GM15510 (cell line): ENCODE measurements at regions not wholly inside any gene's neighbourhood (a gene's known extent, or its start where the extent isn't known, plus 50 kb on each side); places are given as distances from the start of the nearest gene placed in this dataset.

Source experiments
- POLR2A ChIP-seq: IDR thresholded peaks from 3 replicates; pipeline ENCODE4 v1.6.1; 2011; ENCODE audit warnings: borderline replicate concordance; ENCODE audit not compliant: insufficient read length; ENCODE audit errors: extremely low read depth

DNA sequence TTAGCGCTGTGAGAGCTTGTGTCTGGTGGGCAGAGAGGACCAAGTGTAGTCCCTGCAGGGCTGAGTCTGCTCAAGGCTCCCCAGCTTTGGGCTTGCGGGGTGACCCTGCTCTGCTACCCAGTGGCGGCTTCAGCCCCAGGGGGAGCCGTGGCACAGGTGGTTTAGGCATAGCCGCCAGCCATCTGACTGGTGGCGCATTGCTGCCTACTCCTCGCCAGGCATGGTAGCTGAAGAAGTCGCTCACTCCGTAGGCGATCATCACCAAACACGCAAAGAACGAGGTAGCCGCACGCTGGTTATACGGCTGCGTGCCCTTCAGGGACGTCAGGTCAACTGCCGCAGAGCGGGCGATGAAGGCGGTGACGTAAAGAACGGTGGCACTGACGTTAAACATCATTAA is 180.7 kb upstream of the DIPK2B start:
- no peak for TF ChIP-seq POLR2A

DNA sequence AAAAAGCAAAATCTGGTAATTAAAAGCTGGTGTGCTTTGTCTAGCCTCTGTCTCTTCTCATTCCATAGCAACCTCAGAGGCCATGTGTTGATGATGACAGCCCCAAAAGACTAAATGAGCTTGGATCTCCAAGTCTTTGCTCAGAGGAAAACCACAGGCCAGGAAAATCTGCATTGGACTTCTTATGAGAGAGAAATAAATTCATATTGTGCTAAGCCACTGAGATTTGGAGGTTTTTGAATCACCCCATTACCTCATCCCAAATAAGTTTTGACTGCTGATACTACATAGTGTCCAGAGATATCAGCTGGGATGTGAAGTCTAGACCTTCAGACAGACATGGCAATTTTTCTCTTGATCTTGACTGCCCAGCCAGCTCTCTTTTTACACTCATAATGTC is 178.6 kb upstream of the DIPK2B start:
- TF ChIP-seq POLR2A: no peak

DNA sequence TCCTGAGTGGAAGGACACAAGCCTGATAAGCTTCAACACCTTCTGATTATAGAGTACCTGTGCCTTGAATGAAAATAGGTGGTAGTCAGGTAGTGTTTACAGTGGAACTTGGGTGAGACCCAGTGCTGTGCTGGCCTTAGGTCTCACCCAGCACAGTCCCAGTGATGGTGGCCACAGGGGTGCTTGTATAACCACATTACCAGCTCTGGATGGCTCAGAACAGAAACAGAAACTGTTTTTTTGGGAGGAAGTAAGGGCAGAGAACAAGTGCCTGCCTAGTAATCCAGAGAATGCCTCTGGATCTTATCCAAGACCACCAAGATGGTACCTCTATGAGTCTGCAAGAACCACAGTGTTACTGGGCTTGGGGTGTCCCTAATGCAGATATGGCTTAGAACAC is 171.5 kb upstream of the DIPK2B start:
- no peak for TF ChIP-seq POLR2A

DNA sequence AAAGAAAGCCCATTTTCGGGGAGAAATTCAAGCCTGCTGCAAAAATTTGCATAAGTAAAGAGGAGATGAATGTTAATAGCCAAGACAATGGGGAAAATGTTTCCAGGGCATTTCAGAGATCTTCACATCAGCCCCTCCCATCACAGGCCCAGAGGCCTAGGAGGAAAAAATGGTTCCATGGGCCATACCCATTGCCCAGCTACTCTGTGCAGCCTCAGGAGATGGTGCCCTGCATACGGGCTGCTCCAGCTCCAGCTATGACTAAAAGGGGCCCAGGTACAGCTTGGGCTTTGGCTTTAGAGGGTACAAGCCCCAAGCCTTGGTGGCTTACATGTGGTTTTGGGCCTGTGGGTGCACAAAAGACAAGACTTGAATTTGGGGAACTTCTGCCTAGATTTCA is 168.0 kb upstream of the DIPK2B start:
- TF ChIP-seq POLR2A: no peak

DNA sequence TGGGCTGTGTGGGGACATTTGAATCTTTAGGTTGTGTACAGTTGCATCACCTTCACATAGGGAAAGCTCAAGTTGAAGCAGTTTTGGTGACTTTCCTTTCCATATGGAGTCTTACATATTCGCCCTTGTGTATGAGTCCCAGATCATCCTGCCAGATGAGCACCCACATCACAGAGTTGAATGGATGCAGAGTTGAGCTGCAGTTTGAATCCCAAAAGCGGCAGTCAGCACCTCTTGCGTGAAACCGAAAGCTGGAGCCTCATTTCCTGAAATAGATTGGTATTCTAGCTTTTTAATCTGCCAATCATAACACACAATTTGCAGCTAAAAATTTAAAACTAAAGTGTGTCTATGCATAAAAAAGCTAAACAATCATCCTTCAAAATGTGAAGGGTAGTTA is 162.9 kb upstream of the DIPK2B start:
- no peak for TF ChIP-seq POLR2A

DNA sequence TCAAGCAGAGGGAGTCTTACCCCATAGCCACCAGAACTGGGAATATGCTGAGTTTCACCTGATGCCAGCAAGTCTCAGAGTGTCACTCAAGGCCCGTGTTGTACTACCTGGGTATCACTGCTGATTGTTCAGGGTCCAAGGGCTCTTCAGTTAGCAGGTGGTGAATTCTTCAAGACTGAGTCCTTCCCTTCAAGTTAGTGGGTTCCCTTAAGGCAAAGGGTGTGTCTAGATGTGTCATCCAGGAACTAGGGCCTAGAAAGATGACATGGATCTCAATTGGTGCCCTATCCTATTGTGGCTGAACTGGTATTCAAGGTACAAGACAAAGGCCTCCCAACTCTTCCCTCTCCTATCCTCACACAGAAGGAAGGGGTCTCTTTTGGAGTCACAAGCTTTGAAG is 159.9 kb upstream of the DIPK2B start:
- TF ChIP-seq POLR2A: no peak

DNA sequence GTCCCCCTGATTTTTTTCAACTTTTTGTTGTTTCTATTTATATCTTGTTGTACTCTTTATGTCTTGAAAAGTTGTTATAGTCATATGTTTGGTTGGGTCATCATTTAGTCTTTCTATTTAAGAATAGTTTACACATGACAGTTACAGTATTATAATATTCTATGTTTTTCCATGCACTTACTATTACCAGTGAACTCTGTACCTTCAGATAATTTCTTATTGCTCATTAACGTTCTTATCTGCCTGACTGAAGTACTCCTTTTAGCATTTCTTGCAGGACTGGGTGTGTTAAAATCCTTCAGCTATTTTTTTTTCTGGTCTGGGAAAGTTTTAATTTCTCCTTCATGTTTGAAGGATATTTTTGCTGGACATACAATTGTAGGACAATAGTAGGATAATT is 157.7 kb upstream of the DIPK2B start:
- no peak for TF ChIP-seq POLR2A

DNA sequence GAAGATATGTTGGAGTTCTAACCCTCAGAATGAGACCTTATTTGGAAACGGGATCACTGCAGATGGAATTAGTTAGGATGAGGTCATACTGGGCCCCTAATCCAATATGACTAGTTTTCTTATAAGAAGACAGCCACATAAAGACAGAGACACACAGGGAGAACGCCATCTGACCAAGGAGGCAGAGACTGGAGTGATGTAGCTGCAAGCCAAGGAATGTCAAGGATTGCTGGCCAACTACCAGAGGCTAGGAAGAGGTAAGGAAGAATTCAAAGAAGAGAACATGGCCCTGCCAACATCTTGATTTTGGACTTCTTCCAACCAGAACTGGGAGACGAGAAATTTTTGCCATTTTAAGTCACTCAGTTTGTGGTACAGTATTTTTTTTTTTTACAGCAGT is 152.8 kb upstream of the DIPK2B start:
- no peak for TF ChIP-seq POLR2A

DNA sequence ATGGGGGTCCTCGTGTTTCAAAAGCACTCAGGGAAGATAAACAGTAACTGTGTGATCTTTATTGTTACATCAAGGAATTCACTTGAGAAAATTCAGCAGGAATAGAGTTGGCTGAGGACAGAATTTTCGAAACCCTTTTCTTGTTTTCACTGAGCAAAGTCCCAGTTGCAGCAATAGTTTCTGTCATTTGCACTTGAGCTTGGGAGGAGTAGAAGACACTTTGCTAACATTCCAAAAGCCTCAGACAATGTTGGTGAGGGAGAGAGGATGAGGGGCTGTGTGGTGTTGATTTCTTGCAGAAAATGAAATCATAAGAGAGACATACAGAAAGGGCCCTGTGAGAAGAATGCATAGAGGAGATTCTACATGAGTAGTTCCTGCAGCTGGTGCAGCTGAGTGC is 151.9 kb upstream of the DIPK2B start:
- TF ChIP-seq POLR2A: no peak

DNA sequence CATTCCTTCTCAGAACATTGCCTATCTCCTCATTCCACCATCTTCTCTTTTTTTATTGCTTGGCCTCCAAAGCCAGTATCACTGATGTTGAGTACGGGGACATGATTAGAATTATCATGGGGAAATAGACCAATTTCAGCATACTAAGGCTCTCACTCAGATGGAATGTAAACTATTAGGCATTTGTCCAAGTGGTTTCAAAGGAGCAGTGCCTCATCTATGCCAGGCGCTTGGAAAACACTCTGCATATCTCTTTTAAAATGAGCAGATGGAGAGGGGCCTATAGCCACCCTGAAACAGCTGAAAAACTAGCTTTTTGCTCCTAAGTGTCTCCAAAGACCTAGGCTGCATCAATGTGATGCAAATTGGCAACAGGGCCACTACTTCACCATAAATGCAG is 150.8 kb upstream of the DIPK2B start:
- no peak for TF ChIP-seq POLR2A

DNA sequence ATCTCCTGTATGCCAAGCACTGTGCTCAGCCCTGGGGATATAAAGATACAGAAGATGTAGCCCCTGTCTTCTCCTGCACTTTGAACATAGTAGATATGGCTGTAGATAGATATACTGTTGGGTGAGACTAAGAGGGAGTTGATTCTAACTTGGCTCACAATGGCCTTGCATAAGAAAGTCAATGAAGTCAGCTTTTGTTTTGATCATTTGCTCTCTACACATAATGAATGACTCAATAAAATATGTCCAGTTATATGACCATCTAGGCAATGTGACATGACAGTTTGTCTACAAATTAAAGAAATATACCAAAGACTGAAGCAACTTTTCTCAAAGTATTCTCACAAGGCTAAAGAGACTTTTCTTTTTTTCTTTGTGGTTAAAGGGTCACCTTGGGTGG is 147.6 kb upstream of the DIPK2B start:
- no peak for TF ChIP-seq POLR2A

DNA sequence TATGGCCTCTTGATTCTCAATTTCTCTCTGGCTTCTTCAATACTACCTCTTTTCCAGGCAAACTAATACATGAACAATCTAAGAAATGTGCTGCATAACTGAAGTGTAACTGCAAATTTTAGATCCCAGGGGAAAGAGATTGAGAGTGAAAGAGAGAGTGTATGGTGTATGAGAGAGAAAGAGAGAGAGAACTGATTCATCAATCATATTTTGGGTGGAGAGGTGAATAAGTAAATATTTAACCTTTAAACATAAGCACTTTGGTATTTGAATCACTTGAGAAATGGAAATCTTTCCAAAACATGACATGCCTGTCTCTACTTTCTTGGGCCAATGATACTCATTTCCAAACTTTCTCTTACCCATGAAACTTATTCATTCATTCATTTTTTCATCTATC is 147.2 kb upstream of the DIPK2B start:
- no peak for TF ChIP-seq POLR2A

DNA sequence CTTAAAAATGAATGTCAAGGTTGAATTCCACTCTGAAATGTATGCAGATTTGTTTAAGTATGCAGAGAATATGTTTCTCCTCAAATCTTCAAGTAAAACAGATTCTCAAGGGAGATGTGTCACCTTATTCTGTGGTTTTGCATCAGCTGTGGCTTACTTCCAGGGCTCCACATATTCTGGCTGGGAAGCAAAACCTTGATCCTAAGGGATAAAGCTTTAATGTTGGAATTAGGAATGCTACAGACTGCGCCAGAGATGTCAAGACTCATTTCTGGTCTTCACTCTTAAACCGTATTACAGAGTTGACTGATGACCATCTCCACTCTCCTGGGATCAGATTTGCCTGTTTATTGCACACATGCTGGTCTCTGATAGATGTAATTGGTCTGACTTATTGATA is 143.9 kb upstream of the DIPK2B start:
- TF ChIP-seq POLR2A: no peak

DNA sequence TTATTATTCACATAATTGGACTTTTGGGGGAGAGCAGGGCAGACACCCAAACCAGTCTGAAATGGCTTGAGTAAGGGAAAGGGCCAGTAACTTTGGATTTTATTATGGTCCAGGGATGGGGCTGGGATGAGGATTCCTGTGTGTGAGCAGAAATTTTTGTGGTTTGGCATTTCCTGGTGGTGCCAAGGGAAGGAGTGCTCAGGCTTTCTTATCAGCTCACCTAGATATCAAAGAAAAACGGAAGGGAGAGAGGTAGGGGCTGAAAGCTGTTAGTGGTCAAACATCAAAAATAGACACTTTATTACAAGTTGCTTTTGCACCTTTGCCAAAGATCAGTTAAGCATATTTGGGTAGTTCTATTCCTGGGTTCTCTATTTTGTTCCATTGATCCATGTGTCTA is 128.5 kb upstream of the DIPK2B start:
- no peak for TF ChIP-seq POLR2A

DNA sequence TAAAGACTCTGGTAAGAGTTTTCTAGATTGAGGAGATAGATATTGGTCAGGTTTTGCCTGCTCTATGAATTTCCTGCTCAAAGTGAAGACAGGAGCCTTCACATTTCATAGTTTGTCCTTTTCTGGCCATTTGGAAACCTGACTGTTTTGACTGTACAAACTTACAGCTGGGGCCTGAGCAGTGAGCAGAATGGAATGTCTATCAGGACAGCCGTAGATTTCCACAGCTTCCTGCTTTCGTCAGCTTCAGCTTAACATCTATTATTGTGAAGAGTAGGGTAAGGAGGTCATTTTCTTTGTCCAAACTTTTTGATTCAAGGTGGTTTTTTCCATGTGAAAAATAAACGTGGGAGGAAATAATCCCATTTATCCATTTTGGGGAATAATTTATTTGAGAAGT is 124.3 kb upstream of the DIPK2B start:
- no peak for TF ChIP-seq POLR2A

DNA sequence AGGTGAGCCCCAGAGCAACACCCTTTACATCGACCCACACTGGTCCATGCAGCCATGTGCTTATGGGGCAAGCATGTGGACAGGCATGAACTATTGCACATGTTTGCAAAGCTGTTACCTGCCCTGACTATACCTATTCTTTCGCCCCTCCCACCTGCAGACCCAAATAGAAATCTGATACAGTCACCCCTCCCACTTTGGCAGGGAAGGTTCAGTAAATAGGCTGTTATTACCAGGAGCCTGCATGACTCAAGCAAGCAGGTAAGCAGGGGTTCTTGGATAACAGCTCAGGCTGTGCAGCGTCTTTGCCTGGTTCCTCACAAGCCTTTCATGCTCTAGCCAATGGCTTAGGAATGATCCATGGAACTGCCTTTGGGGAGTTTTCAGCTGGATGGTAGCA is 122.7 kb upstream of the DIPK2B start:
- TF ChIP-seq POLR2A: no peak

DNA sequence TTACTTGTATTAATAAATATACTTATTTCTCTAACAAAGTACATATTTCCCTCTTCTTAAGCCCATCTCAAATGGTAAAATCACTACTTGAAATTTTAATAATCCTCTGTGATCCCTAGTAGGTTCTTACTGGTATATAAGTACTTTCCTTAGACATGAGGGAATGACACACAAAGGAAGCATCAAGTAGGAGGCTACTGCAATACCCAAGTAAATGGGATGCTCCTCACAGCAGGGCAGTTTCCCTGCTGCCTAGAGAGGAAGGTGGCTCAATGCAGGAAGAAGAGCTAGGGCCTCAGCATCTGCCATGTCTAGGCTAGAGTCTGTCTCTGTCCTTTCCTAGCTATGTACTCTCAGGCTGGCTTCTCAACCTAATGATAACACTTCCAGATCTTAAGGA is 122.1 kb upstream of the DIPK2B start:
- no peak for TF ChIP-seq POLR2A
